ENCODE measurements at regions not wholly inside any gene's neighbourhood (a gene's known extent, or its start where the extent isn't known, plus 50 kb on each side); places are given as distances from the start of the nearest gene placed in this dataset.

GRCh38 chr7:18429547-18429946, 66.0 kb upstream of the HDAC9 start:
- POLR2A ChIA-PET (ENCODE audit: partially characterized antibody): no interaction called here
- intact Hi-C loops (cut with micrococcal nuclease): no loop called here

GRCh38 chr7:18430810-18431209, 64.7 kb upstream of the HDAC9 start:
- no peaks in the 10 kb centered on the region for H3K4me1 ChIP-seq (ENCODE audit: insufficient read depth, low read length)
- DNase-seq: no peak
- Mint-ChIP-seq H3K9me3 (peaks cover 0 to 3% (median 0%) of the 10 kb centered on the region in 8 donors), H3K36me3 (no peaks in the 10 kb centered on the region), H3K4me1 (no peaks in the 10 kb centered on the region), H3K27ac (no peak overlapping the region), H3K4me3 (no peak overlapping the region), H3K27me3 (no peaks in the 10 kb centered on the region)
- no peaks in the 10 kb centered on the region for H3K36me3 ChIP-seq (ENCODE audit: insufficient read depth, low read length)
- intact Hi-C loops (cut with micrococcal nuclease): no loop called here
- H3K27me3 ChIP-seq (ENCODE audit: insufficient read depth, low read length): no peaks in the 10 kb centered on the region
- CTCF ChIA-PET (ENCODE audit: partially characterized antibody): no interaction called here
- H3K9me3 ChIP-seq (ENCODE audit: control insufficient read depth in 1 of 2, low read length in 2 of 2): no peaks in the 10 kb centered on the region
- H3K27ac ChIP-seq (ENCODE audit: low read depth, low read length): no peak overlapping the region
- H3K4me3 ChIP-seq (ENCODE audit: low read length in 2 of 2): no peak overlapping the region
- POLR2A ChIA-PET (ENCODE audit: partially characterized antibody): no interaction called here

More at GRCh38 chr7:18429547-18429946, 66.0 kb upstream of the HDAC9 start:
- H3K36me3 Mint-ChIP-seq: no peaks in the 10 kb centered on the region
- H3K27me3 Mint-ChIP-seq: no peaks in the 10 kb centered on the region
- no peak overlapping the region for H3K4me3 Mint-ChIP-seq
- H3K27ac Mint-ChIP-seq: no peak overlapping the region
- Histone ChIP-seq H3K4me3 (ENCODE audit: low read length in 2 of 2) (no peak overlapping the region), H3K27ac (ENCODE audit: low read depth, low read length) (no peak overlapping the region), H3K27me3 (ENCODE audit: insufficient read depth, low read length) (no peaks in the 10 kb centered on the region), H3K4me1 (ENCODE audit: insufficient read depth, low read length) (no peaks in the 10 kb centered on the region), H3K36me3 (ENCODE audit: insufficient read depth, low read length) (no peaks in the 10 kb centered on the region), H3K9me3 (ENCODE audit: control insufficient read depth in 1 of 2, low read length in 2 of 2) (no peaks in the 10 kb centered on the region)
- DNase-seq: no peak
- CTCF ChIA-PET (ENCODE audit: partially characterized antibody): no interaction called here
- H3K9me3 Mint-ChIP-seq: peaks cover 0 to 3% (median 0%) of the 10 kb centered on the region in 8 donors
- H3K4me1 Mint-ChIP-seq: no peaks in the 10 kb centered on the region

GRCh38 chr7:18434171-18434570, 61.4 kb upstream of the HDAC9 start:
- Mint-ChIP-seq H3K4me1 (no peaks in the 10 kb centered on the region), H3K27me3 (no peaks in the 10 kb centered on the region), H3K36me3 (no peaks in the 10 kb centered on the region), H3K9me3 (no peaks in the 10 kb centered on the region), H3K27ac (no peak overlapping the region), H3K4me3 (no peak overlapping the region)
- Histone ChIP-seq H3K27ac (ENCODE audit: low read depth, low read length) (no peak overlapping the region), H3K27me3 (ENCODE audit: insufficient read depth, low read length) (no peaks in the 10 kb centered on the region), H3K36me3 (ENCODE audit: insufficient read depth, low read length) (no peaks in the 10 kb centered on the region), H3K9me3 (ENCODE audit: control insufficient read depth in 1 of 2, low read length in 2 of 2) (no peaks in the 10 kb centered on the region), H3K4me1 (ENCODE audit: insufficient read depth, low read length) (no peaks in the 10 kb centered on the region), H3K4me3 (ENCODE audit: low read length in 2 of 2) (no peak overlapping the region)
- ChIA-PET CTCF (ENCODE audit: partially characterized antibody) (no interaction called here), POLR2A (ENCODE audit: partially characterized antibody) (no interaction called here)
- DNase-seq: no peak
- intact Hi-C loops (cut with micrococcal nuclease): no loop called here

GRCh38 chr7:18437101-18437500, 58.4 kb upstream of the HDAC9 start:
- no peaks in the 10 kb centered on the region for H3K9me3 Mint-ChIP-seq
- no peaks in the 10 kb centered on the region for H3K36me3 Mint-ChIP-seq
- no peak for DNase-seq
- no peak overlapping the region for H3K4me3 Mint-ChIP-seq
- H3K27ac Mint-ChIP-seq: no peak overlapping the region
- POLR2A ChIA-PET (ENCODE audit: partially characterized antibody): no interaction called here
- CTCF ChIA-PET (ENCODE audit: partially characterized antibody): no interaction called here
- Histone ChIP-seq H3K4me3 (ENCODE audit: low read length in 2 of 2) (no peak overlapping the region), H3K9me3 (ENCODE audit: control insufficient read depth in 1 of 2, low read length in 2 of 2) (no peaks in the 10 kb centered on the region), H3K4me1 (ENCODE audit: insufficient read depth, low read length) (no peaks in the 10 kb centered on the region), H3K27ac (ENCODE audit: low read depth, low read length) (no peak overlapping the region), H3K36me3 (ENCODE audit: insufficient read depth, low read length) (no peaks in the 10 kb centered on the region), H3K27me3 (ENCODE audit: insufficient read depth, low read length) (no peaks in the 10 kb centered on the region)
- no peaks in the 10 kb centered on the region for H3K4me1 Mint-ChIP-seq
- intact Hi-C loops (cut with micrococcal nuclease): no loop called here
- H3K27me3 Mint-ChIP-seq: no peaks in the 10 kb centered on the region

GRCh38 chr7:18440934-18441333, 54.6 kb upstream of the HDAC9 start:
- CTCF ChIA-PET (ENCODE audit: partially characterized antibody): no interaction called here
- H3K36me3 ChIP-seq (ENCODE audit: insufficient read depth, low read length): no peaks in the 10 kb centered on the region
- no peak for DNase-seq
- no peaks in the 10 kb centered on the region for H3K36me3 Mint-ChIP-seq
- no peak overlapping the region for H3K27ac Mint-ChIP-seq
- no peak overlapping the region for H3K27ac ChIP-seq (ENCODE audit: low read depth, low read length)
- peaks cover 0 to 2% (median 0%) of the 10 kb centered on the region in 8 donors for H3K9me3 Mint-ChIP-seq
- no peak overlapping the region for H3K4me3 Mint-ChIP-seq
- no peaks in the 10 kb centered on the region for H3K27me3 ChIP-seq (ENCODE audit: insufficient read depth, low read length)
- no peaks in the 10 kb centered on the region for H3K9me3 ChIP-seq (ENCODE audit: control insufficient read depth in 1 of 2, low read length in 2 of 2)
- POLR2A ChIA-PET (ENCODE audit: partially characterized antibody): no interaction called here
- no peaks in the 10 kb centered on the region for H3K4me1 Mint-ChIP-seq
- no peak overlapping the region for H3K4me3 ChIP-seq (ENCODE audit: low read length in 2 of 2)
- H3K4me1 ChIP-seq (ENCODE audit: insufficient read depth, low read length): no peaks in the 10 kb centered on the region
- no peaks in the 10 kb centered on the region for H3K27me3 Mint-ChIP-seq
- intact Hi-C loops (cut with micrococcal nuclease): no loop called here

DNA sequence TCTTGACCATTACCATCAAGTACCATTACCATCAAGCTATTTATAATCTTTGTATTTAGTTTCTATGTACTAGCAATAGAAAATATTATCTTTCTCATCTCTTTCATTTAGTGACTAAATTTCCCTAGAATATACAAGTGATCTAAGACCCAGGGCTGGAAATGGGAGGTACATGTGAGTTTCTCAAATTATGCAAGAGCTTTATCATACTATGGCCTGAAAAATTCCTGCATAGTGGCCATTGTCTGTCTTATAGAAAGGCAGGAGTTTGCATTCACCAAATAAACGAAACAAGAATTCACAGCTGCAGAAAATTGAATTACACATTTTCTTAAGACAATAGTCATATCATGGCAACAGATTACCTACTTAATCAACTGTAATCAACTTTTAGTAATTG, 50.7 kb upstream of the HDAC9 start:
- DNase-seq: no peak
- Mint-ChIP-seq H3K36me3 (no peaks in the 10 kb centered on the region), H3K27ac (no peak overlapping the region), H3K4me1 (no peaks in the 10 kb centered on the region), H3K4me3 (no peak overlapping the region), H3K9me3 (peaks cover 0 to 2% (median 0%) of the 10 kb centered on the region in 8 donors), H3K27me3 (no peaks in the 10 kb centered on the region)
- H3K4me3 ChIP-seq (ENCODE audit: low read length in 2 of 2): no peak overlapping the region
- POLR2A ChIA-PET (ENCODE audit: partially characterized antibody): no interaction called here
- CTCF ChIA-PET (ENCODE audit: partially characterized antibody): no interaction called here
- no peaks in the 10 kb centered on the region for H3K27me3 ChIP-seq (ENCODE audit: insufficient read depth, low read length)
- H3K4me1 ChIP-seq (ENCODE audit: insufficient read depth, low read length): no peaks in the 10 kb centered on the region
- no peaks in the 10 kb centered on the region for H3K9me3 ChIP-seq (ENCODE audit: control insufficient read depth in 1 of 2, low read length in 2 of 2)
- H3K36me3 ChIP-seq (ENCODE audit: insufficient read depth, low read length): no peaks in the 10 kb centered on the region
- intact Hi-C loops (cut with micrococcal nuclease): no loop called here
- no peak overlapping the region for H3K27ac ChIP-seq (ENCODE audit: low read depth, low read length)

DNA sequence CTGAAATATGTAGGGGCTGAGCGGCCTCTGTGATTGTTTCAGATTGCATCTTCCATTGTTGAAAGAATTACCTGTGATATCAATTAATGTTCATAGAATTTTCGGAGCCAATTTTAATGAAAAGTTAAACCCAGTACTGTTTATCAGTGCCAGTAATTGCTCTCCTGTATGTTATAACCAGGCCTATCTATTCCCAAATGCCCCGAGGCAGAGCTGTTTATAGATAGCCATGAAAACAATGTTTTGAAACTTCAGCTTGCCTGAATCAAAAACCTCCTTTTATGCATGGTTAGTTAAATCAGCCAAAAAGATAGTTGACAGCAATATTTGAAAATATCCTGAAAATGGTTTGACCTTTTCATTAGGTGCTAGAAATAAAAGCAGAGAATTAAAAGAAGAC, 50.1 kb upstream of the HDAC9 start:
- no peaks in the 10 kb centered on the region for H3K9me3 ChIP-seq (ENCODE audit: control insufficient read depth in 1 of 2, low read length in 2 of 2)
- no peak for DNase-seq
- no peaks in the 10 kb centered on the region for H3K36me3 ChIP-seq (ENCODE audit: insufficient read depth, low read length)
- Mint-ChIP-seq H3K27ac (no peak overlapping the region), H3K36me3 (no peaks in the 10 kb centered on the region), H3K4me3 (no peak overlapping the region), H3K9me3 (peaks cover 0 to 2% (median 0%) of the 10 kb centered on the region in 8 donors), H3K27me3 (no peaks in the 10 kb centered on the region), H3K4me1 (no peaks in the 10 kb centered on the region)
- no peaks in the 10 kb centered on the region for H3K27me3 ChIP-seq (ENCODE audit: insufficient read depth, low read length)
- no peak overlapping the region for H3K27ac ChIP-seq (ENCODE audit: low read depth, low read length)
- ChIA-PET CTCF (ENCODE audit: partially characterized antibody) (no interaction called here), POLR2A (ENCODE audit: partially characterized antibody) (no interaction called here)
- H3K4me3 ChIP-seq (ENCODE audit: low read length in 2 of 2): no peak overlapping the region
- intact Hi-C loops (cut with micrococcal nuclease): no loop called here
- no peaks in the 10 kb centered on the region for H3K4me1 ChIP-seq (ENCODE audit: insufficient read depth, low read length)
